ENCODE measurements at regions not wholly inside any gene's neighbourhood (a gene's known extent, or its start where the extent isn't known, plus 50 kb on each side); places are given as distances from the start of the nearest gene placed in this dataset.
"Not testable (repeated sequence)": the region's sequence is repeated elsewhere in the genome, so short reads cannot be mapped to it uniquely, and the experiment has no call there.

GRCh38 chr13:34172048-34172447 is 354.1 kb downstream of the RFC3 start:
- no peak for DNase-seq

- DNase-seq, result no peak
These were observed 356.8 kb downstream of the RFC3 start for GRCh38 chr13:34174671-34175145.

- no peak for DNase-seq
These were observed 357.6 kb downstream of the RFC3 start for GRCh38 chr13:34175551-34175950.

GRCh38 chr13:34176633-34177032 is 358.7 kb downstream of the RFC3 start:
- DNase-seq, result no peak

GRCh38 chr13:34179481-34179880 is 361.5 kb downstream of the RFC3 start:
- no peak for DNase-seq

GRCh38 chr13:34179927-34180326 is 362.0 kb downstream of the RFC3 start:
- DNase-seq, result no peak

GRCh38 chr13:34181256-34181655 is 363.3 kb downstream of the RFC3 start:
- not testable (repeated sequence) for DNase-seq

- DNase-seq, result no peak
These were observed 372.0 kb downstream of the RFC3 start for GRCh38 chr13:34189946-34190345.

GRCh38 chr13:34201050-34201913 is 383.3 kb downstream of the RFC3 start:
- DNase-seq, result no peak

GRCh38 chr13:34207334-34207733 is 389.4 kb downstream of the RFC3 start:
- no peak for DNase-seq

- no peak for DNase-seq
These were observed 389.9 kb downstream of the RFC3 start for GRCh38 chr13:34207872-34208271.

GRCh38 chr13:34208336-34208735 is 390.4 kb downstream of the RFC3 start:
- no peak for DNase-seq

GRCh38 chr13:34210341-34210740 is 392.4 kb downstream of the RFC3 start:
- no peak for DNase-seq

- DNase-seq, result no peak
These were observed 396.7 kb downstream of the RFC3 start for GRCh38 chr13:34214686-34215085.

GRCh38 chr13:34216256-34216655 is 398.3 kb downstream of the RFC3 start:
- DNase-seq, result no peak

- no peak for DNase-seq
These were observed 399.5 kb downstream of the RFC3 start for GRCh38 chr13:34217343-34218025.

- DNase-seq, result no peak
These were observed 406.0 kb downstream of the RFC3 start for GRCh38 chr13:34223984-34224383.

- no peak for DNase-seq
These were observed 406.9 kb downstream of the RFC3 start for GRCh38 chr13:34224877-34225276.

- DNase-seq, result no peak
These were observed 412.3 kb downstream of the RFC3 start for GRCh38 chr13:34230271-34230670.

- DNase-seq, result no peak
These were observed 423.4 kb downstream of the RFC3 start for GRCh38 chr13:34241332-34241731.

GRCh38 chr13:34243403-34243802 is 425.5 kb downstream of the RFC3 start:
- no peak for DNase-seq

- DNase-seq, result no peak
These were observed 428.6 kb downstream of the RFC3 start for GRCh38 chr13:34246511-34246910.

- no peak for DNase-seq
These were observed 429.6 kb downstream of the RFC3 start for GRCh38 chr13:34247596-34247995.

GRCh38 chr13:34249546-34250039 is 431.6 kb downstream of the RFC3 start:
- DNase-seq, result no peak
